DND-41 (cell line): ENCODE measurements at regions not wholly inside any gene's neighbourhood (a gene's known extent, or its start where the extent isn't known, plus 50 kb on each side); places are given as distances from the start of the nearest gene placed in this dataset.

ENCODE experiments used
- EZH2 ChIP-seq: IDR thresholded peaks from 3 replicates; pipeline ENCODE4 v1.6.1; 2012; ENCODE audit warnings: borderline replicate concordance, low read depth, mild to moderate bottlenecking, moderate library complexity, low read length, inconsistent platforms; ENCODE audit not compliant: severe bottlenecking
- TF ChIP-seq, protein P1 (sequence below): IDR thresholded peaks from 2 replicates; pipeline ENCODE4 v1.5.1; 2012; ENCODE audit warnings: borderline replicate concordance, low read length, moderate library complexity, mild to moderate bottlenecking; ENCODE audit not compliant: poor library complexity, severe bottlenecking; ENCODE audit errors: extremely low read depth

GRCh38 chr1:212162635-212163034 lies 122.6 kb upstream of the PPP2R5A start:
- TF ChIP-seq, protein P1, sequence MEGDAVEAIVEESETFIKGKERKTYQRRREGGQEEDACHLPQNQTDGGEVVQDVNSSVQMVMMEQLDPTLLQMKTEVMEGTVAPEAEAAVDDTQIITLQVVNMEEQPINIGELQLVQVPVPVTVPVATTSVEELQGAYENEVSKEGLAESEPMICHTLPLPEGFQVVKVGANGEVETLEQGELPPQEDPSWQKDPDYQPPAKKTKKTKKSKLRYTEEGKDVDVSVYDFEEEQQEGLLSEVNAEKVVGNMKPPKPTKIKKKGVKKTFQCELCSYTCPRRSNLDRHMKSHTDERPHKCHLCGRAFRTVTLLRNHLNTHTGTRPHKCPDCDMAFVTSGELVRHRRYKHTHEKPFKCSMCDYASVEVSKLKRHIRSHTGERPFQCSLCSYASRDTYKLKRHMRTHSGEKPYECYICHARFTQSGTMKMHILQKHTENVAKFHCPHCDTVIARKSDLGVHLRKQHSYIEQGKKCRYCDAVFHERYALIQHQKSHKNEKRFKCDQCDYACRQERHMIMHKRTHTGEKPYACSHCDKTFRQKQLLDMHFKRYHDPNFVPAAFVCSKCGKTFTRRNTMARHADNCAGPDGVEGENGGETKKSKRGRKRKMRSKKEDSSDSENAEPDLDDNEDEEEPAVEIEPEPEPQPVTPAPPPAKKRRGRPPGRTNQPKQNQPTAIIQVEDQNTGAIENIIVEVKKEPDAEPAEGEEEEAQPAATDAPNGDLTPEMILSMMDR = no peak
- no peak for TF ChIP-seq EZH2
